B cell (primary cell): ENCODE measurements at regions not wholly inside any gene's neighbourhood (a gene's known extent, or its start where the extent isn't known, plus 50 kb on each side); places are given as distances from the start of the nearest gene placed in this dataset.

ENCODE experiments used
- ATAC-seq: fragments of 200-7000 bp; cut with Tn5 transposase; one replicate; pipeline ENCODE4 v1.10.0; 2021; ENCODE audit warnings: low read depth, mild to moderate bottlenecking, moderate number of reproducible peaks, moderate library complexity
- CTCF ChIA-PET: fragments of 350-600 bp; sonication (Branson Sonifier 250); formaldehyde crosslinking; loops from one replicate; lab custom pipeline; 2021; ENCODE audit warnings: antibody characterized with exemption, inconsistent platforms; lab: Charles Lee
- POLR2A ChIA-PET: fragments of 350-600 bp; sonication (Branson Sonifier 250); formaldehyde crosslinking; loops from one replicate; lab custom pipeline; 2021; ENCODE audit warnings: antibody characterized with exemption; lab: Charles Lee
- DNase-seq: peaks from one replicate; pipeline ENCODE4 v3.0.0; 2013
- H2AFZ ChIP-seq: 2 replicates; pipeline ENCODE4 v1.6.1; 2012; ENCODE audit warnings: mild to moderate bottlenecking, low read depth, low read length; ENCODE audit not compliant: insufficient read depth, poor library complexity, severe bottlenecking
- H3K27ac ChIP-seq, 2 donors: 1 replicate in 1 of 2; 2 replicates in 1 of 2; pipeline ENCODE4 v1.5.1; 2012 to 2013; ENCODE audit warnings: low read length in 2 of 2, mild to moderate bottlenecking in 2 of 2, moderate library complexity in 1 of 2
- H3K27me3 ChIP-seq, 4 experiments: fragments of 200-600 bp in 1 of 4; sonication (generic) in 1 of 4; replicated peaks in 1 of 4; 1 replicate in 2 of 4; 2 replicates in 2 of 4; pipeline versions ENCODE4 v1.6.1 to v1.7.0; 2013 to 2016; ENCODE audit warnings: low read length in 3 of 4, mild to moderate bottlenecking in 2 of 4, mixed read lengths in 1 of 4, moderate library complexity in 1 of 4; ENCODE audit not compliant: insufficient read depth in 4 of 4, control insufficient read depth in 3 of 4; ENCODE audit errors: control extremely low read depth in 1 of 4
- H3K36me3 ChIP-seq, 2 experiments: replicated peaks in 1 of 2; 1 replicate in 1 of 2; 2 replicates in 1 of 2; pipeline versions ENCODE4 v1.6.1 to v1.7.1; 2013; ENCODE audit warnings: low read length in 1 of 2; ENCODE audit not compliant: insufficient read depth in 2 of 2, control insufficient read depth in 1 of 2; ENCODE audit errors: control extremely low read depth in 1 of 2, extremely low read depth in 1 of 2
- H3K4me1 ChIP-seq, 2 donors: fragments of 200-600 bp in 1 of 2; sonication (generic) in 1 of 2; 1 replicate in 1 of 2; 2 replicates in 1 of 2; pipeline versions ENCODE4 v1.5.1 to v1.6.1; 2013 to 2017; ENCODE audit warnings: low read length in 2 of 2; ENCODE audit not compliant: control insufficient read depth in 2 of 2, insufficient read depth in 2 of 2
- H3K4me2 ChIP-seq: replicated peaks from 2 replicates; pipeline ENCODE3; 2012; ENCODE audit warnings: mild to moderate bottlenecking, low read depth, low read length; ENCODE audit not compliant: poor library complexity, severe bottlenecking
- H3K4me3 ChIP-seq, 5 experiments: fragments of 200-600 bp in 1 of 5; sonication (generic) in 1 of 5; 1 replicate in 3 of 5; 2 replicates in 2 of 5; pipeline versions ENCODE4 v1.5.1 to v1.7.0; 2011 to 2016; ENCODE audit warnings: low read length in 4 of 5, mild to moderate bottlenecking in 4 of 5, low read depth in 2 of 5, control low read depth in 1 of 5, moderate library complexity in 1 of 5; ENCODE audit not compliant: insufficient read depth in 1 of 5; ENCODE audit errors: control extremely low read depth in 1 of 5, extremely low read depth in 1 of 5
- H3K79me2 ChIP-seq: fragments of 200-600 bp; sonication (generic); one replicate; pipeline ENCODE4 v1.6.0; 2016; ENCODE audit warnings: low read length; ENCODE audit not compliant: control insufficient read depth, insufficient read depth
- H3K9ac ChIP-seq: fragments of 200-600 bp; sonication (generic); 2 replicates; pipeline ENCODE4 v1.6.1; 2017; ENCODE audit warnings: mild to moderate bottlenecking, low read length, moderate library complexity
- H3K9me3 ChIP-seq, 3 donors: one replicate each; pipeline versions ENCODE4 v1.6.1 to v1.7.1; 2013; ENCODE audit warnings: low read length in 2 of 3; ENCODE audit not compliant: control insufficient read depth in 2 of 3, insufficient read depth in 1 of 3; ENCODE audit errors: control extremely low read depth in 1 of 3
- H4K20me1 ChIP-seq: 2 replicates; pipeline ENCODE4 v1.6.0; 2012; ENCODE audit warnings: mild to moderate bottlenecking, low read length; ENCODE audit not compliant: insufficient read depth, control insufficient read depth, poor library complexity, severe bottlenecking
- H3K27ac Mint-ChIP-seq: one replicate; pipeline ENCODE4 v1.8.0; 2021; ENCODE audit warnings: mixed read lengths
- H3K27me3 Mint-ChIP-seq: one replicate; pipeline ENCODE4 v1.8.0; 2021; ENCODE audit warnings: mixed read lengths
- H3K4me1 Mint-ChIP-seq: one replicate; pipeline ENCODE4 v1.8.0; 2021; ENCODE audit warnings: mixed read lengths
- H3K4me3 Mint-ChIP-seq: one replicate; pipeline ENCODE4 v1.8.0; 2021; ENCODE audit warnings: mixed read lengths
- H3K9me3 Mint-ChIP-seq: one replicate; pipeline ENCODE4 v1.8.0; 2022; ENCODE audit warnings: mixed read lengths; ENCODE audit not compliant: insufficient read depth
- CTCF ChIP-seq: fragments of 200-600 bp; IDR thresholded peaks from one replicate; pipeline ENCODE4 v1.8.0; 2022; ENCODE audit warnings: antibody characterized with exemption, mild to moderate bottlenecking
- EZH2 ChIP-seq: IDR thresholded peaks from 2 replicates; pipeline ENCODE4 v1.6.1; 2012; ENCODE audit warnings: borderline replicate concordance, low read depth, mild to moderate bottlenecking, moderate library complexity, low read length; ENCODE audit not compliant: insufficient read depth, poor library complexity, severe bottlenecking
- WGBS: methylation state at CpG from one replicate; pipeline ENCODE4 v1.1.5; 2013; ENCODE audit warnings: missing lambda C conversion rate; ENCODE audit not compliant: insufficient coverage; 5-methylcytosine and 5-hydroxymethylcytosine counted together
- intact Hi-C: fragments of 100-400 bp; cut with micrococcal nuclease; formaldehyde crosslinking; loops from one replicate; pipeline ENCODE4 v1.10.0; 2022

GRCh38 chr9:71242081-71242480 is 120.7 kb upstream of the TRPM3 start:
- Mint-ChIP-seq H3K27ac (no peak overlapping the region), H3K9me3 (no peaks in the 10 kb centered on the region), H3K4me1 (no peaks in the 10 kb centered on the region), H3K4me3 (no peak overlapping the region), H3K27me3 (peaks cover 5% of the 10 kb centered on the region)
- H3K27ac ChIP-seq, result no peak overlapping the region
- no peaks in the 10 kb centered on the region for H3K27me3 ChIP-seq
- no peak overlapping the region for H3K4me2 ChIP-seq
- no peaks in the 10 kb centered on the region for H4K20me1 ChIP-seq
- TF ChIP-seq CTCF (no peak), EZH2 (no peak)
- no peak overlapping the region for H3K4me3 ChIP-seq
- no peak overlapping the region for H2AFZ ChIP-seq
- H3K9ac ChIP-seq, result no peak overlapping the region
- WGBS, result 92% methylated on average over 4 of the region's 6 CpGs
- CTCF ChIA-PET, result no interaction called here
- no peaks in the 10 kb centered on the region for H3K79me2 ChIP-seq
- no peaks in the 10 kb centered on the region for H3K4me1 ChIP-seq
- H3K36me3 ChIP-seq, result no peaks in the 10 kb centered on the region
- intact Hi-C loops, result no loop called here
- no peak for DNase-seq
- ATAC-seq, result no peak
- POLR2A ChIA-PET, result no interaction called here
- no peaks in the 10 kb centered on the region for H3K9me3 ChIP-seq

DNA sequence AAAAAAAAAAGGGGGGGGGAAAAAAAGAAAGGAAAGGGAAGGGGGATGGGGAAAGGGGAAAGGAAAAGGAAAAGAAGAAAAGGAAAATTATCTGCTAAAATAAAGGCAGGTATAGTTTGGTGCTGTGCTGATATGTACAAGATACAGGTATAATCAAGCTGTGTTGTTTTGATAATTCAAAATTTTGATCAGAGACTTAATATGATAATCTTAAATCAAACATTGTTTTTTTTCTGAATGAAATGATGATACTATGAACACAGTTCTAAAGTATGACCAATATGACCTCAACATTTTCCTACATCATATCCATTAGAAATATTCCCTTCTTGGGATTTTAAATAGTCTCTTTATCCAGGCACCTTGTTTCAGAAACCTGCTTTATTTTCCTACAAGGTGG is 115.6 kb upstream of the TRPM3 start:
- Histone ChIP-seq H3K9ac (no peak overlapping the region), H4K20me1 (no peaks in the 10 kb centered on the region), H3K9me3 (no peaks in the 10 kb centered on the region), H3K27me3 (no peaks in the 10 kb centered on the region), H3K79me2 (no peaks in the 10 kb centered on the region), H3K27ac (no peak overlapping the region), H2AFZ (no peak overlapping the region), H3K4me3 (no peak overlapping the region), H3K4me1 (no peaks in the 10 kb centered on the region), H3K36me3 (no peaks in the 10 kb centered on the region), H3K4me2 (no peak overlapping the region)
- intact Hi-C loops, result no loop called here
- CTCF ChIA-PET, result no interaction called here
- Mint-ChIP-seq H3K9me3 (no peaks in the 10 kb centered on the region), H3K27ac (no peak overlapping the region), H3K4me3 (no peak overlapping the region), H3K27me3 (no peaks in the 10 kb centered on the region), H3K4me1 (no peaks in the 10 kb centered on the region)
- TF ChIP-seq EZH2, result no peak
- no peak for TF ChIP-seq CTCF
- no peak for DNase-seq
- no peak for ATAC-seq
- POLR2A ChIA-PET, result no interaction called here
